HG03097 (cell line): ENCODE measurements at regions not wholly inside any gene's neighbourhood (a gene's known extent, or its start where the extent isn't known, plus 50 kb on each side); places are given as distances from the start of the nearest gene placed in this dataset.
"Not testable (repeated sequence)": the region's sequence is repeated elsewhere in the genome, so short reads cannot be mapped to it uniquely, and the experiment has no call there.

Experiments used
- ATAC-seq: cut with Tn5 transposase; IDR thresholded peaks from one replicate; pipeline ENCODE4 v1.9.1; 2021; ENCODE audit not compliant: unreplicated experiment, low FRiP score

DNA sequence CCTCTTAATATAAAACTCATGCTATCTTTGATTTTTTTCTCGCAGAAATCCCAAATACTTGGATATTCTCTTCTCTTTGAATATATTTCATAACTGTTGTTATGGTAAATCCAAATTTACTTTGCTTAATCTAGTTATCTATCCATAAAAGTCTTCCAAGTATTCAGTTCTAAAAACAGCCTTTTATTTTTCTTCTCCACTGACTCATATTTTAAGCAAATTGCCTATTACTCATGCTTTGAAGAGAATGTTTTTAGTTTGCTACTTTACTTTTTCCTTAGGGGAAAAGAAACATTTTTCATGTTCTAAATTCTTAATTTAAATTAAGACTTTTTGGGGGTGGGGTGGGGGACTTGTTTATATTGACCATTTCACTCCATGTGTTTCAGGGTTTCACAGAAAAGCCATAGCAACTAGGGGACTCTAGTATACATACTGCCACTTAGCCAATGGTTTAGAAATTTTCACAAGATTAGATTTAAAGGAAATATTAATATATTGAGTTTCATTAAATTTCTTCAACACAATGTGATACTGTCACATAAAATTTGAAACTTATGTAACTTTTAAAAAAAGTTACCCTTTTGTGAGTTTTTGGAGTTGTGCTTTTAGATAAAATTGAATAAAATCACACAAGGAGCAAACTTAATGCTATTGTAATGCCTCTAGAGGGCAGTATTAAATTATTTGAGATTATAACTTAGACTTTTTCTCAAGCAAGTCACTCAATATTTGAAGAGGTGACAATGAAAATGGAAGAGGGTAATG lies 545.8 kb upstream of the ARRDC3 start:
- no peak for ATAC-seq

DNA sequence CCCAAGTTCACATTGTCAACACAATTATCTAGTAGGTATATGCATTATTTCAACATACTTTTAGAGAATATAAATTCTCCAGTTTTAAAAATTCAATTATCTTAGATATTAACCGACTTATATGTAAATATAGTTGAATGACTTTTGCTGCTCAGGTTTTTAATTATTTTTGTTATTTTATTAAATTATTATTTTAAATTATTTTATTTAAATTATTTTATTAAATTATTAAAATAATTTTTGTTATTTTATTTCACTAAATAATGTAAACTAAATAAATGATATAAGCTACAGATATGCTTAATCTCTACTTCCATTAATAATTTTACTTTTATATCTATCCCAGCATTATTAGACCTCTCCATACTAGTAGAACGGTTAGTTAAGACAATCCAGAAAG lies 544.3 kb upstream of the ARRDC3 start:
- ATAC-seq, result no peak

DNA sequence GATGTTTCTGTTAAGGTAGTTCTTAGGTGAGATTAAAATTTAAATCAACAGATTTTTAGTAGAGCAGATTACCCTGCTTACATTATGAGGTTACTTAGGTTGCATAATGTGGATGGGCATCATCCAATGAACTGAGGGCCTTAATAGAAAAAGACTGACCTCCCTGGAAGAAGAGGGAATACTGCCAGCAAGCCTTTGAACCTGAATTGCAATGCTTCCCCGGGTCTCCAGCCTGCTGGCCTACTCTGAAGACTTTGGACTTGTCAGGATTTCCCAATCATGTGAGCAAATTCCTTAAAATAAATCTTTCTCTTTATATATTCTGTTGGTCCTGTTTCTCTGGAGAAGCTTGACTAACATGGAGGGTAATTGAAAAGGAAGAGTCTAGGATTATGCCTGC lies 542.1 kb upstream of the ARRDC3 start:
- no peak for ATAC-seq

DNA sequence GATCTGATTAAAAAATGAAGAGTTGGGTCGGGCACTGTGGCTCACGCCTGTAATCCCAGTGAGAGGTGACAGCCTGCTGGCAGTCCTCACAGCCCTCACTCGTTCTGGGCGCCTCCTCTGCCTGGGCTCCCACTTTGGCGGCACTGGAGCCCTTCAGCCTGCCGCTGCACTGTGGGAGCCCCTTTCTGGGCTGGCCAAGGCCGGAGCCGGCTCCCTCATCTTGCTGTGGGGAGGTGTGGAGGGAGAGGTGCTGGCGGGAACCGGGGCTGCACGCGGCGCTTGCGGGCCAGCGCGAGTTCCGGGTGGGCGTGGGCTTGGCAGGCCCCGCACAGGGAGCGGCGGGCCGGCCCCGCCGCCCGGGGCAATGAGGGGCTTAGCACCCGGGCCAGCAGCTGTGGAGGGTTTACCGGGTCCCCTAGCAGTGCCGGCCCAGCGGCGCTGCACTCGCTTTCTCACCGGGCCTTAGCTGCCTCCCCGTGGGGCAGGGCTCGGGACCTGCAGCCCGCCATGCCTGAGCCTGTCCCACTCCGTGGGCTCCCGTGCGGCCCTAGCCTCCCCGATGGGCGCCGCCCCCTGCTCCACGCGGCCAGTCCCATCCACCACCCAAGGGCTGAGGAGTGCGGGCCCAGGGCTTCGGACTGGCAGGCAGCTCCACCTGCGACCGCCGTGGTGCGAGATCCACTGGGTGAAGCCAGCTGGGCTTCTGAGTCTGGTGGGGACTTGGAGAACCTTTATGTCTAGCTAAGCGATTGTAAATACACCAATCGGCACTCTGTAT lies 534.1 kb upstream of the ARRDC3 start:
- ATAC-seq, result not testable (repeated sequence)

DNA sequence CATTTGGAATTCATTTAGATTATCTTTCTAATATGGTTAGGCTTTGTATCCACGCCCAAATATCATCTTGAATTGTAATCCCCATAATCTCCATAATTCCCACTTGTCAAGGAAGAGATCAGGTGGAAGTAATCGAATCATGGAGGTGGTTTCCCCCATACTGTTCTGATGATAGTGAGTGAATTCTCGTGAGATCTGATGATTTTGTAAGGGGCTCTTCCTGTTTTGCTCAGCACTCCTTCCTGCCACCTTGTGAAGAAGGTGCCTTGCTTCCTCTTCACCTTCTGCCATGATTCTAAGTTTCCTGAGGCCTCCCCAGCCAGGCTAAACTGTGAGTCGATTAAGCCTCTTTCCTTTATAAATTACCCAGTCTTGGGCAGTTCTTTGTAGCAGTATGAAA lies 527.5 kb upstream of the ARRDC3 start:
- no peak for ATAC-seq

DNA sequence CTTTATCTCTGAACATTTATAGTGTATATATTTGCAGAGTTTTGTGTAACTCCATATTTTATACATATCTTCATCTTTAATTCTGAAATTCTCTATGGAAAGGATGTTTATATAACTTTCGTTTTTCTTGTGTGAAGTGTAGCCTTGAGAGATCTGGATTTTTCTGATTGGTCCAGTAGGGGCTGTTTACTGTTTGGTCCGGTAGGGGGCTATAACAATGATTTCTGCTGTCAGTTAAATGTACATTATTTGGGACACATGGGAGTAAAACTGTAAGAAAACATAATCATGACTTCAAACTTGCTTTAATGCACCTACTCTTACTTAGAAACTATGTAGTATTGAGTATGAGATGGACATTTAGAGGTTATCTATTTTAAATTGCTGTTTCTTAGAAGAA lies 527.1 kb upstream of the ARRDC3 start:
- no peak for ATAC-seq

DNA sequence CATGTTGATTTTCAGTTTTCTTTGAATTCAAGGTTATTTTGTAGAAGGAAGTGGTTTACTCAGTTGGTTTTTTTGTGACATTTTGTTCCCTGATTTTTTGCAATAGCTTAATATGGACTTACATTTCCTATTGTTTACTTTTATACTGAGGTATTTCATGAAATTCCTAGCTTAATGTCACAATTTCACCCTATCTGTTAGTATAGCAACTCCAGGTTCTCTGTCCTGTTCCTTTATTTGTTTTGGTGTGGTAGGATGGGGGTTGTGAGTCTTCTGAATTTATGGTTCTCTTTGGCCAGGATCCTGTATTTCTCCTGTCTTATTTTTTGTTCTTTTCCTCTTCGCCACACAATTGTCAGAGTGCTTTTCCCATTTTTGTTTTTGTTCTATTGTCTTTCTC lies 523.4 kb upstream of the ARRDC3 start:
- ATAC-seq, result no peak

DNA sequence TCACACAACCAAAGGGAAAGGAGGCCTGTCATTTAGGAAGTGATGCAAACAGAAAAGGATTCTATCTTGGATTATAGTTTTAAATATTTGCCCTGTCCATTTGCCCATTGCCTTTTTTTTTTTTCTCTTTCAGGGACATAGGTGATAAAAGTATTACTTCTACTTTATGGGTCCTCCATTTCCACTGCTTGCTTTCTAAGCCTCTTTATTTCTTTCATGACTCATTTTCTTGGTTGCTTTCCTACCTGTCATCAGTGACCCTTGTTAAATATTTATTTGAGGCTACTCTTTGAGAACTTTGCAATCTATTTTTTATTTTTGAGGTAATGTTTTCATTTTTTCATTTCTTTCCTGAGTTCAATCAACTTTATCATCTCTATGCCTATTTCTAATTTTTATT lies 522.9 kb upstream of the ARRDC3 start:
- ATAC-seq, result no peak

DNA sequence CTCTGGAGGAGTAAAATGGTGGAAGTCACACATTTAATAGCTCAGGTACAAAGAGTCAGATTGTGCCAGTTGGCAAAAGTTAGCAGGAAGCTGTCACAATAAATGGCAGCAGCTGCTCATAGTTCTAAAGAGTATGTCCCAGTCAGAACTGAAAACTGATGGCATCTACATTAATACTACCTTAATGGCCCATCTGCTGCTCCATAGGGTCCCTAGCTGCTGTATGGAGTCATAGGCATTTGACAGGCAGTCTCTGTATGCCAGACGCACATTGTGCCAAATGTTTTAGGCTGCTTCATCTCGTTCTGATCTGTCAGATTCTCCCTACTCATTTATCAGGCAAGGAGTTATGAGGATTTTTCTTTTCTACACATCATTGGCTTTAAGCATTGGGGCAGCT lies 515.8 kb upstream of the ARRDC3 start:
- ATAC-seq, result no peak

DNA sequence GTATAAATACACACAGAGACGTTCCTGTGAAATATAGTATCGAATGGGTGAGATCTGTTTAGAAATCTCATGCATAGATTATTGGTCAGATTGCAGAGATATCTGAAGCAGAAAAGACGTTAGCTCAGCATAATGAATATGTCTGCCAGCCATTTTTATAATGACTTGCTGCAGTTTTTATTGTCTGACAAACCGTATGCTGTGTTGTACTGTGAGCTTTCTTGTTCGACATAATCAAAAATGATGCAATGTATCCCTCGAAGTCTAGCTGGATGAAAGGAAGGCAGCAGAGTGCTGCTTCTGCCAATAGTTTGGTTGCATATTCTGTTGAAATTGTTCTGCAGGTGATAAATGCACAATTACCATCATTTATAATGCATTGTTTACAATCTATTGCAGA lies 514.9 kb upstream of the ARRDC3 start:
- no peak for ATAC-seq

DNA sequence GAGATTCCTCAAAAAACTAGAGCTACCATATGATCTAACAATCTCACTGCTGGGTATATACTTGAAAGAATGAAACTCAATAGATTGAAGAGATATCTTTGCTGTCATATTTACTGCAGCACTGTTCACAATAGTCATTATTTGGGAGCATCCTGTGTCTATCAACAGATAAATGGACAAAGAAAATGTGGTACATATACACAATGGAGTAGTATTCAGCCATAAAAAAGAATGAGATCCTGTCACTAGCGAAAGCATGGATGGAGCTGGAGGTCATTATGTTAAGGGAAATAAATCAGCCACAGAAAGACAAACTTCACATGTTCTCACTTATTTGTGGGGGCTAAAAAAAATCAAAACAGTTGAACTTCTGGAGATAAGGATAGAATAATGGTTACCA lies 505.7 kb upstream of the ARRDC3 start:
- no peak for ATAC-seq

DNA sequence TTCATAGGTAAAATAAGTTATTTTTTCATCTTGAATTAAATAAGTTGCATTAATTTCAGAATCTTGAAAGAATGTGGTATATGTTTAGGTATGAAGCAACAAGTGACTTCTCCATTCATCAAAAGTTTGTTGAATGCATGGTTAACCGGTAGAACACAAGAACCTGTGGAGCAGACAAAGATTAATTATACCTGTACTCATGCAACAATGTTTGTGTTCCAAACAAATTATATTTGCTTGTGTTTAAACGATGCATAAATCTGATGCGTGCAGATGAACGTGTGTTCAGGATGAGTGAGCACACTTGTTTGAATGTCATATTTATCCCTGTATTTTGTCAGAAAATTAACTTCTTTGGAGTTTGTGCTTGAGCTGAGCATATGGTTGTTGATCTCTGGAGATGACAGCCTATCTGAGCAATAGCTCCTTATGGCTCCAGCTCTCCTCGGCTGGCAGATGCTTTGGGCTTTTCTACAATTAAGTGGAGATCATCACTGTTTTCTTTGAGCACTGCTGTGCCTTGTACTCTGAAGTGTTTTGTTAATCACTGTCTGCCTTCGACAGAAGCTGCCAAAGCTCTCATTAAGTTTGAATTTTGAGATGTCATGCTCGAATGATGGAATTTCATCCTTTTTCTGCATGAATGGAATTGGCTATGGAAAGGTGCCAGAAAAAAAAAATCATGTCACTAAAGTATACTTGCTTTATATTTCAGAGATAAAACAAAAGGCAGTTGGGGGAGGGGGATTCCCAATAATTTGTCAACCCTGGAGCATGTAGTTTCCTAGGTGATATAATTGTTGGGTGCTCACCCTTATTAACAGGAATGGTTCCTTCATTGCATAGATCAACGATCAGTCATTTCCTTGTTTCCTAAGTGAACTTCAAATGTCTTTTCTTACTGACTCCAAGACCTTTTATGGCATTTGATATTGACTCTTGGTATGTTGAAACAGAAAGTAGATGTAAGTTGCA lies 502.5 kb upstream of the ARRDC3 start:
- no peak for ATAC-seq

DNA sequence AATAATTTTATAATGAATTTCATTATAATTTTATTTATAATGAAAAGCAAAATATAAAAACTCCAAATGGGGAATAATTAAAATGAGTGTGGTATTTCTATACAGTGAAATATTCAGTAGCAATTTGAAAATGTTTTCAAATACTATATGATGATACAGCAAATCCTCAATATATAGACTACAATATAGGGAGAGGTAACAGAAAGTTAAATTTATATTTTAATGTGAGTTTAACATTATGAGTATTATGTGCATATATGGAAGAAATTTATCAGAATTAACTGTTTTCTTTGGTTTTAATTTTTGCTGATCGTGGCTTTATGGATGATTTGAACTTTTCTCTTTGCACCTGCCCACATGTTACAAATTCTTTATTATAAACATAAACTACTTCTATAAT lies 500.9 kb upstream of the ARRDC3 start:
- ATAC-seq, result no peak

DNA sequence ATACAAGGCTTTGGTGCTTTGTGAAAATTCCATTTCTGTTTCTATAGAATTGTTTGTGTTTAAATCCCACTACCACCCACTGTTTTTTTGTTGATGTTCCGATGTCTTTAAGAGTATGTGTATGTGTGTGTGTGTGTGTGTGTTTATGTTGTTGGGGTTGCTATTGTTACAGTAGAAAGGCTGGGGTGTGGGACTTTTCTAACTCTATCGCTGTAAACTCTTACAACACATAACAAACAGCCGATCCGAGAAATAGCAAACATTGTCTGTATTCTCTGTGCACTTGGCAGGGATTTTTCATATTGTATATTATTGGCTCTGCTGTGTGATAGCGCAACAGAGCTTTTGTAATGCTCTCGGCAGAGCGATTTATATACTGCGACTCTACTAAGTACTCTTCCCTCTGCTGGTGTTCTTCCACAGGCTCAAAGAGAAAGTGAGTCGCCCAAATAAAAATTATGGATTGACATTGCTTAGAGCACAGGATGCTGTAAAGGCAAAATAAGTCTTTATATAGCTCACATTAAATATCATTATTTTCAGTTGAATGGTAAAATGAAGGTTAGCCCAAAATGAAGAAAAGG lies 492.2 kb upstream of the ARRDC3 start:
- ATAC-seq, result no peak

DNA sequence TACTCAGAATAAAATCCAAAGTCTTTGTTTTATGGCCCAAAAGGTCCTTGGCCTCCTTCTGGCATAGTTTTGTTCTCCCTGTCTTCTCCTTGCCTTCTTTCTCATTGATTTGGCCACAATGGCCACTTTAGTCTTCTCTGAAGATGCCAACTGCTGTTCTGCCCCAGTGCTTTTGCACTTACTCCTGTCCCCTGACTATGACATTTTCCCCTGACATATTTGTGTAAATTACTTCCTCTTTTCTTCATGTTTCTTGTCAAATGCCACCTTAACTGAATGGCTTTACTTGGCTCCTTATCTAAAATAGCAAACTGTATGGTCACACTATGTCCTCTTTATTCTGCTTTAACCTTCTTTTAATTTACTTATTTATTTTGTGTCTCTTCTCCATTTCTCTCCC lies 484.7 kb upstream of the ARRDC3 start:
- no peak for ATAC-seq

DNA sequence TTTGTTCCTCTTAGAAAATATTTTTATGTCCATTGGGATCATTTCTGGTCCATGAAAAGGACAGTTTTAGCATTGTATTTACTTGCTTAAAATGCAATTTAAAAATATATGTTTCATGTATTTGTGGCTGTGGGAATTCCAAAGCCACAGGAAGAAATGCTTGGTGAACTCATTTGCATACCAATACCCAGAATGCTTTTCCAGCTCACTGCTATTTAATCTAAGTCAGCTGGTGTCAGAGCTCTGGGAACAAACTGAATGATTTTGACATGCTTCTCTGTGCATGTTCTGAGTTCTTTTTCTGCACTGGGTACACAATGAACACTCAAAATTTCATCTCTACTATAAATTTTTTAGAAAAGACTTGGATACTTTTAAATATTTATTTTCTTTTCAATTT lies 482.8 kb upstream of the ARRDC3 start:
- no peak for ATAC-seq

DNA sequence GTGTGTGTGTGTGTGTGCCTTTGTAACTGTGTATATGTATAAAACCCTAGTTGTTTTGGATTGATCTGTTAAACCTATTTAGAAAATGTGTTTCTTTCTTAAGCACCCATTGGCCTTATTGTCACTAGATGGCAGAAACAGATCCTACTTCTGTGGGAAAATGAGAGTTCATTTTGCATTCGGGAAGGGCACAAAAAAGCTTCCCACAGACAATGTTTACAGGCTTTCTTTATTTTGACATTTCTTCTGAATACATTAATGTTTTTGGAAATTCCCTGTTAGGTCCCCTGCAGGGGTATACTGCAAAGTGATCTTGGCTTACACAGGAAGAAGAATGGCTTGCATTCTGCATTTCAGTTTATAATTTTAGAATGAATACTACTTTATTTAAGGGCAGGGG lies 481.8 kb upstream of the ARRDC3 start:
- ATAC-seq, result no peak

DNA sequence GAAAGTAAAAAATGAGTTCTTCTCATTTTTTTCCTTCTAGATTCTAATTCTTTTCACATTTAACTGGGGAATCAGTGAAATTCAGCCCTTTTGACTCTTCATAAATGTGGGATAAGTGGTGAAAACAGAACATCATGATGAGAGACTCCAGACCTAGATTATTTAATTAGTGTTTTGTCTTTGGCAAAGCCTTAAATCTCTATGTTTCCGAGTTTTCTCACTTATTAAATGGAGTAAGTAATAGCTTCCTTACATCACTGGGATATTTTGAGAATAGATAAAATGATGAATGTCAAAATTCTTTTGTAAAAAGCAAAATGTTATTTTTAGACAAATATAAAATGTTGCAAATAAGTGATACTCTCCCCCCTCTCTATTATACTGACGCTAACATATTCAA lies 468.6 kb upstream of the ARRDC3 start:
- no peak for ATAC-seq

DNA sequence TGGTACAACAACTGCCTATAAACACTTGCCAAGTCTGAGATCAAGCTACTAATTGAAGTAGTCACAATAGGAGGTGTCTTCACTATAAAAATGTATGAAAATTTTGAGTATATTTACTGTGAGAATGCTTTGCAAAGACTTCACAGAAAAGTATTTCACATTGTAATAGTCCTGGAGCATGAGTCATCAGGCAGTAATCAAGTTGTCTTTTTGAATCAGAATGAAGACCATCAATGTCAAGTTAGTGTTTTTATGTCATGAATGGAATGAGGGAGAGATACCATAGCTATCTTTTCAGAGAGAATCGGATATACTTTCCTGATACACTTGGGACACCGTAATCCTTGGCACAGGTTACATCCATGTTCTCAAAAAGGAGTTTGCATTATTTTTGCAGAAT lies 466.9 kb upstream of the ARRDC3 start:
- no peak for ATAC-seq

DNA sequence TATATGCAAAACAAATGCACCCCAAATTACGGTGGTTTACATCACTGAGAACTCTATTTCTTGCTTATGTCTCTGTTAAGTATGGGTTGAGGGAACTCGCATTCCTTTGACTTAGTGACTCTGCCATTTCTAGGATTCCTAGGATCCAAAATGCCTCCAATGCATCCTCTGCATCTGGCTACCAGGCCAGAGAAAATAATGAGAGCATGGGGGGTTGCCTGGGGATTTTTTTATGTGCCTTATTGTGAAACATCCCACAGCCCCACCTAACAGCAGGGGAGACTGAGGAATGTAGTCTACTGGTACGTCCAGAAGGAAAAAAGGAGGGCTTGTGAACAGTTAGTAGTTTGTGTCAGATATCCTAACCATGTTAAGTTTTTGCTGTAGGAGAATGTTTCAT lies 466.0 kb upstream of the ARRDC3 start:
- ATAC-seq, result no peak

DNA sequence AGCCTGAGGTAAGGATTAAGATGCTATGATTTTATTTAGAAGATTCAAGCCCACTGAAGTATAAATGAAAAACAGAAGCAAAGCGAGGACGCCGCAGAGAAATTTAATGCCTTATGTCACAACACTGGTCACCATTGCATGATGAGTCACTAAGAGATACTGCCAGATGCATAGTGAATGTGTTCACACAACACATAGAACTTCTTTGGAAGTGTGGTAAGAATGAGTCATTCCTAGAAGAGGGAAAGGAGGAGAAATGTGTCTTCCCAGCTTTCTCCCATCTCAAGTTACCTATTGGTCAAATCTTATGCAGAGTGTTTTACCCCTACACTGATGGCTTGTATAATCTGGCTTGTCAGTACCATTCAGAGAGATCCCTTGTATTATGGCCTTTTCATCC lies 465.3 kb upstream of the ARRDC3 start:
- ATAC-seq, result no peak
